Stimulated activated naive CD8-positive, alpha-beta T cell treated with anti-CD3 and anti-CD28 coated beads, Interleukin-15, Interleukin-2, amounts not matched to agents 100 U/mL and 50 U/mL, for 24 hours (primary cell): ENCODE measurements at regions not wholly inside any gene's neighbourhood (a gene's known extent, or its start where the extent isn't known, plus 50 kb on each side); places are given as distances from the start of the nearest gene placed in this dataset.

Experiments
- ATAC-seq: fragments of 150-1000 bp; cut with Tn5 transposase; one replicate; pipeline ENCODE4 v1.10.0; 2021
- DNase-seq: peaks from one replicate; pipeline ENCODE4 v3.0.0; 2021

DNA sequence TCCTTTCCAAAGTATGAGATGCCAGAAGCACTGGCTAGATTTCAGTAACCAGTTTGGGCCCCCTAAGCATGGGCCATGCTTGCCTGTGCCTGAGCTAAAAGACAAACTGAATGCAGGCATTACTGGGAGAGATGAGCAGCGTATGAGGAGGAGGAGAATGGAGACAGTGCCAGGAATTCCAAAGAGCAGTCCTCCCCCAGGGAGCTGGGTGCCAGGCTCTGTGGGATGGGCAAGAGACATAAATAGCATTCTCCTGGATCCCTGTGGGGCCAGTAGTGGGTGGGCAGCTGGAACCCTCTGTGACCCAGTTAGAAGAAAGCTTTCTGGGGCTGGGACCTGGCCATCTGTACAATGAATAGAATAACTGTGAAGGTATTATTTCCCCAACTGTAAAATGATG, 235.6 kb downstream of the KCNA4 start:
- ATAC-seq (no peak), DNase-seq (no peak)

DNA sequence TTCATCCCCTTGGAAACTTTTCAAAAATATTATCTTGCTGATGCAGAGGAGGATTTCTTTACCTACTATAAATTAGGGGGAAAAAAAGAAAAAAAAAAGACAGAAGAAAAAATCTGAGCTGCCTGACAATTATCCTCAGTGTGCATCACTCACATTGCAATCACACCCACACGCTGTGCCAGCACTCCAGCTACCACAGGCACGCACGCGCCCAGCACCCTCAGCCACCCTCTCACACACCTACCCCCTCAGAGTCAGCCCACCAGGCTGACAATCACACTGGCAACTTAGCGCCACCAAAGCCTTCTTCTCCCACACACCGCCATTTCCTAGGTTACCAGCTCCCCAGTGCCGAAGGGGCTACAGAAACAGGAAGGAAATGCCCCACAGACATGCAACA, 236.1 kb downstream of the KCNA4 start:
- no peak for ATAC-seq

DNA sequence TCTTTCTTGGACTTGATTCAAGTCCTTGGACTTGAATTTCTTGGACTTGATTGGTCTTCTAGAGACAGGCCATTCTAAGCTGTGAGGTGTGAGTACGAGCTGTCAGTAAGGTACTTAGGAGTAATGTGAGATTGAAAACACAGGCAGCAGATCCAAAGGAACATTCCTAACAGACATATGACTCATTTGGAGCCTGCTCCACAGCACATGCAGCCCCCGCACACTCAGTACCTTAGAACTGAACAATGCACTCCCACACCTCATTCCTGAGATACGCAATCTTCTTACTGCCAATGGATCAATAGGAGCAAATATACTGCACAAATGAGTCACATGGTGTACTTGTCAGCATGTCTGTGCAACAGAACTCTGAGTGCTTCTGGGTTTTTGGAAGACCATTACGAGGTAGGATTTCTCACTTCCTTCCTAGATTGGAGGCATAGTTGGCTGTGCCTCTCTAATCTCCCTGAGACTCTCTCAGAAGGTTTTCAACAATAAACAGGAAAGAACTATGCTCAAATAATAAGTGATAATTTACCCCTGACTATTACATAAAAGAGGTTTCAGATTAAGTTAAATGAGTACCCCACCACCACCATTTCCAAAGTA, 243.1 kb downstream of the KCNA4 start:
- DNase-seq (no peak), ATAC-seq (no peak)

More for the DNA sequence above, 236.1 kb downstream of the KCNA4 start:
- DNase-seq = no peak

DNA sequence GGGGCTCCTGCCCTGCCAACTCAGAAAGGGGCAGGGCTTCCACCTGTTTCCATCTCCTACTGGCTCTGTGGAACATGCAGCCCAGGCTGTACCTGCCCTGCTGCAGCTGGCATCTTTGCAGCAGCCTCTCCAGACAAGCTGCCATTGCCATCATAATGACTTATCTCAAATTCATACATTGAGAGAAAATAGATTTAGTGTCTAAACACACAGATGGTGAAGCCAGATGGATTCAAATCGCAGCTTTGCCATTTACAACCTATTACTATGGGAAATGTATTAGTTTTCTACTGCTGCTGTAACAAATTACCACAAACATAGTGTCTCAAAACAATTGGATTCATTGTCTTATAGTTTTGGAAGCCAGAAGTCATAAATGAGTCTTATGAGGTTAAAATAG, 260.0 kb downstream of the KCNA4 start:
- no peak for DNase-seq
- ATAC-seq = no peak

DNA sequence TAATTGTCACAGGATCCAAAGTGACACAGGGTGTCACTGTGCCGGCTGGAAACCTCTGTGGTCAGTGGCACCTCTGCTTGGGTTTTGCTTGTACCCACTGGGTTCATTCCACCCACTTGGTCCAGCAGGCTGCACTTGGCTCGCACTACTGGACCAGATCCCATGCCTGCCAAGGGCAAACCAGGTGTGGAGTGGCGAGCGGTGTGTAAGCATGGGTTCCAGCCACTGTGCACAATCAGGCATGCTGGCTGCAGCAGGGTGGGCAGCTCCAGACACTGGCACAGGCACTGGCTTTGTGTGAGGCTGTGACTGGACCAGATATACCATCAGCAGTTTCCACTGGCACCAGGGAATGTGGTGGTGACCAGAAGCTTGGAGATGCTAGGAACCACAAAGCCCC, 261.4 kb downstream of the KCNA4 start:
- no peak for DNase-seq
- ATAC-seq = no peak

DNA sequence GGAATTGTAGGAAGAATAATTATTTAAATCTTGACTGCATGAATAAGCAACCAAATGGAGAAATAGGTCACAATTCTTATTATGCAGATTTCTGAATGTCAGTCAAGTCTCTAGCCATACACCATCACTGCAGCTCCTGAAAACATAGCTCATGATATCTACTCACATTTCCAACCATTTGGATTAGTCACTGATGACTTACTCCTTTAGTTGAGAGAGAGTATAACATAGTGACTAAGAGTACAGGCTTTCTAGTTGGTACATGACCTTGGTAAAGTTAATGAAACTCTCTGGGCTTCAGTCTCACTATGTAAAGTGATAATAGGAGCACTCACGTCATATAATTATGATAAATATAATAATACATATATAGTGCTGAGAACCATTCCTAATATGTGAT, 265.2 kb downstream of the KCNA4 start:
- ATAC-seq (no peak), DNase-seq (no peak)

DNA sequence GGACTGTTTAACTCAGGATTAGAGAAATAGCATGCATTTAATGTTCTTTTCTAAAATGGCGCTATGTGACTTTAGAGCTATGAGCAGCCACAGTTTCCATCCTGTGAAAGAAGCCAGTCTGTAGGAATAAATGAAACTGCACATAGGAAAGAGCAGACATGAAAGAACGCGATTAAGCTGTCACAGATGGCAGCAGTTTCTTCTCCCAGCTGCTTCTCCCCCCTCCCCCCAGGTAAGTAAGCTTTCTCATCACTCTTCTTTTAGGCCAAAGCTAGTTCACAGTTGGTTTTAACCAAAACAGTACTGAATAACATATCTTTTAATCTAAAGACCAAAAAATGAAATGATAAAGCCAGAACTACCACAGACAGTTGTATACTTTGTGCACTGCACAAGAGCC, 266.4 kb downstream of the KCNA4 start:
- ATAC-seq (no peak), DNase-seq (no peak)

DNA sequence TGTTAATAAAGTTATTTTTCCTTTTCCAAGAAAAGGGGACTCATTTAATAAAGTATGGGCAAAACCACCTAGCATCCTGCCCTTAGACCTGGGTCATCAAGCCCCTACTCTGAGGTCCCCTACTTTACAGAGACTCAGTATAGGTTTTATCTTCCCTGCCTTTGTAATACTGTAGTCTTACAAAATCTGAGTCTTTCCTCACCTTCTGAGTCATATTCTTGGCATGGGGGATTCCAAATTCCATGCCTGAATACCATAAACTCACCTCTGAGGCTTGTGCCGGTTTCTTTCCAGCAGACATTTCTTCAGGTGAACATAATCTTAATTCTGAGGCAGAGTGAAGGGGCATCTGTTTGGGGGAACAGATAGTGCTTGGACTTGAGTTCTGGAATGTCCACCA, 282.5 kb downstream of the KCNA4 start:
- DNase-seq (no peak), ATAC-seq (no peak)

DNA sequence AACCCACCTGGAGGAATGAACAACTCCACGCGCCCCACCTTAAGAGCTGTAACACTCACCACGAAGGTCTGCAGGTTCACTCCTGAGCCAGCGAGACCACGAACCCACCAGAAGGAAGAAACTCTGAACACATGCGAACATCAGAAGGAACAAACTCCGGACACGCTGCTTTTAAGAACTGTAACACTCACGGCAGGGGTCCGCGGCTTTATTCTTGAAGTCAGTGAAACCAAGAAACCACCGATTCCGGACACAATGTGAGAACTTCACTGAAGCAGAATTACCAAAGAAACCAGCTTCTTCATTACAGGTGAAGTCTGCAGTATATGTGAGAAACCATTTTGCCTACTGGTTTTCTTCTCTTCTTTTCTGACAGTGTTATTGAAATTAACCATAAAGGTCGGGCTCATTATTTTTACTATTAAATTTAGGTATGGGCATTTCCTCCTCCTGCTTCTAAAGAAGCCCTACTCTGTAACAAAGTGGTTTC, 303.0 kb downstream of the KCNA4 start:
- ATAC-seq (no peak), DNase-seq (no peak)

DNA sequence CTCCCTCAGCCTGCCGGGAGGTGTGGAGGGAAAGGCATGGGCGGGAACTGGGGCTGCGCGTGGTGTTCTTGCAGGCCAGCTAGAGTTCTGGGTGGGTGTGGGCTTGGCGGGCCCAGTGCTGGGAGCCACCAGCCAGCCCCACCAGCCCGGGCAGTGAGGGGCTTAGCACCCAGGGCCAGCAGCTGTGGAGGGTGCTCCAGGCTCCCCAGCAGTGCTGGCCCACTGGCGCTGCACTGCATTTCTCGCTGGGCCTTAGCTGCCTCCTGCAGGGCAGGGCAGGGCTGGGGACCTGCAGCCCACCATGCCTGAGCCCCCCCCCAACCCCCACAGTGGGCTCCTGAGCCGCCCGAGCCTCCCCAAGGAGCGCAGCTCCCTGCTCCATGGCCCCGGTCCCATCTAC, 304.2 kb downstream of the KCNA4 start:
- ATAC-seq = no peak

DNA sequence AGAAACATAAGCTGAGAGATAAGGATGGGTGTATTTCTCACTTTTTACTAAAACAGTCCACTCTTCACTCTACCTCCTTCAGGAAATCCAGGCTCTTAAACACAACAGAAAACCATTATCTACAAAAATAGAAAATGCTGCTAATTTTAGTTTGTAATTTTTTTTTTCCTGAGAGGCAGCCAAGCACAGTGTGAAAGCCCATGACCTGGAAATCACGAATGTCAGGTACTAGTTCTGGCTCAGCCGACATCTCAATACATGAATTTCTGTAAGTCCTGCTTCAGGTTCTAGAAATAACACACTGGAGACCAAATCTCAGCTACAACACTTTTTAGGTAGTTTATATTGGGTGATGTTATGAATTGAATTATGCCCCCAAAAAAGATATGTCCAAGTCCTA, 308.9 kb downstream of the KCNA4 start:
- ATAC-seq = no peak
- DNase-seq = no peak

More for the DNA sequence above, 304.2 kb downstream of the KCNA4 start:
- DNase-seq = no peak

DNA sequence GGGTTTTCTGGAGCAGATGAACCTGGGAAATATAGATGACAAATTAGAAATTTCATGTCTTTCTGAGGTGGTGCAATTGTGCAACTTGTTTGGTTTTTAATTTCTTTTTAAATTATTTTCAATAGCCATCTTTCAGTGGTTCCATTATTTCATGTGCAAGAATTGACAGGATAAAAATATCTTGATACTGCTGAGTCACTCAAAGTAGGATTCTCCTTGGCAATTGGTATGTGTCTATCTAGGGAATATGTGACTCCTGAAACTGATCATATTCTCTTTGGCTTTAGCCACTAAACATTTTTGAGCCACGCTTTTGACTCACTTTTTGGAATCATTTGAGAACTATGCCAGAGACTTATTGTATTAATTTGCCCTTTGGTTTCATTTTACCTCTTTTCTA, 331.5 kb downstream of the KCNA4 start:
- ATAC-seq (no peak), DNase-seq (no peak)

DNA sequence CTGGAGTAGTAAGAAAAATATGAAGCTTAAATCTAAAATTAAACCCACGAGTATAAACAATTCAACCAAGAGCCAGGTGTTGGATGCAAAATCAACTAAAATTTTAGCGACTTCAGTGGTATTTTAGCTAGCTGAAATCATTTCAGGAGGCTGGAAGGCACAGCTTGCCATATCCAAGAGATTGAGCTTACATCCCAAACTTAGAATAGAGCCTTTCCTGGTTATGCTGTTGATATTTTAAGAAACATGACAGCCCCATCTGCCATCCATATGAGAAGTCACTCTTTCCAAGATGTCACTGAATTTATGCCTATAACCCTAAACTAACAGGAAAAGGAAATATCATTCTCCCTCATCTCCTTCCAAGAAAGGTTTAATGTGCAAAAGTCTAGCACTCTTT, 334.0 kb downstream of the KCNA4 start:
- DNase-seq = no peak
- no peak for ATAC-seq

DNA sequence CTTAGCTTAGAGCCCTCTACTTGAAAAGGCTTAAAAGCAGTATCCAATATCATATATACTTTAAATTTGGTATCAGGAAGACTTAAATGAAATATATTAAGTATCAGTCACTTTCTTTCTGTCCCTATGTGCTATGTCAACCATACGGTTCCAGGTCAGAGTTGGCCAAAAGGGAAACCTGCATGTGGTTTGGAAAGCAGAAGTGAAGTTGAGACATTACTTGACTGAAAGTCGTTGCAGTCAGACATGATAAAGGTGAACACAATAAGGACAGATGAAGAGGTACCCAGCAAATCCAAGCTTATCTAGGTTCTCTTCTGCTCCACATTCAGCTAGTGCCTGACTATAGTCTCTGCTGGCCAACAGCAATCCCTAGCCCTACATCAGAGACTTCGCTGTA, 336.8 kb downstream of the KCNA4 start:
- DNase-seq (no peak), ATAC-seq (no peak)

DNA sequence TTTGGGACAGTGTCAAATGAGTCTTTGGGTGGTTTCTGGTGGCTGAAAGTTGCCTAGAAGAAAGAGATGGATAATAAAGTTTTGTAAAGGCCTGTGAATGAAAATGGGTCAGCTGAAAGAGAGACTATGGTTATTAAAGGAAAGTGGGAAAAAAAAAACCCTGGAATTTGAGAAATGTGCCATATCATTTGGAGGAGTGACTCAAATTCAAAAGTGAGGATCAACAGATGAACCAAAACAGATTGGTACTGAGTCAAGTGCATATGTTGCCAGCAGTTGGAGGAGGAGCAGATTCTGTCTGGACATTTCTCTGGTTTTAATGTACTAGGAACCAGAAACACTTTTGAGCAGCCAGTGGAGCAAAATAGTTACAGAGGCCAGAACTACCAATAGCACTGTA, 339.8 kb downstream of the KCNA4 start:
- no peak for DNase-seq
- ATAC-seq = no peak

DNA sequence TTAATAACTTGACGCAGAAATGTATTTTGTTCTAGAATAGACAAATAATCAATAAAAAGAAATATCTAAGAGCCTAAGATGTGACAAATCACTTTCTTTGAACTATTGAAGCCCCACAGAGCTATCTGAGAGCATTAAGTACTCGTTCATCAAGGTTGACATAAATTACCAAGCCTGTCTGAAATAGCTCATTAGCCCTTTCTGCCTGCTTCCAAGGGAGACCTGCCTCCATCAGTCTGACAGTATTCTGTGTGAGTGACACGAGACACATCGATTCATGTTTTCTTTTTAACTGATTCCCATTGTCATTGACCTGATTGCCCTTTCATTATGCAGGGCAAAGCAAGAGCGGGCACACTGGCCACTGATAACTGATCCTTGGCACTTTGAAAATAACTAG, 347.5 kb downstream of the KCNA4 start:
- no peak for DNase-seq
- no peak for ATAC-seq

DNA sequence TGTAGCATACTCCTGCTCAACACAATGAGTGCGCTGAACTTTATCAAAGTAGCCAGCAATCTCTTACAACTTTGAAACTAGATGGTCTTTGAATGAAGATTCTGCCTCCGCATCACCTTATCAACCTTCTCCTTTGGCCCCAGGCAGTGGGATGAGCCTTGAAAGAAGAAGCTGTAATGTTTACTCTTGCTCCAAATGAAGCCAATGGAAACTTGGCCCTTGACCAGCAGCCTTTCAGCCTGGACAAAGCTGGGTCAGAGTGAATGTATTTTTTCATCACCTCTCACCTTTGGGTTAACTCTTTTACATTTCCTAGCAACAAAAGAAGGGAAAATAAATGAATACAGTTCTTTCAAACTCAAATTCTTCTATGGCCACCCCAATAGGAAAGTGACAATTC, 359.1 kb downstream of the KCNA4 start:
- ATAC-seq (no peak), DNase-seq (no peak)

DNA sequence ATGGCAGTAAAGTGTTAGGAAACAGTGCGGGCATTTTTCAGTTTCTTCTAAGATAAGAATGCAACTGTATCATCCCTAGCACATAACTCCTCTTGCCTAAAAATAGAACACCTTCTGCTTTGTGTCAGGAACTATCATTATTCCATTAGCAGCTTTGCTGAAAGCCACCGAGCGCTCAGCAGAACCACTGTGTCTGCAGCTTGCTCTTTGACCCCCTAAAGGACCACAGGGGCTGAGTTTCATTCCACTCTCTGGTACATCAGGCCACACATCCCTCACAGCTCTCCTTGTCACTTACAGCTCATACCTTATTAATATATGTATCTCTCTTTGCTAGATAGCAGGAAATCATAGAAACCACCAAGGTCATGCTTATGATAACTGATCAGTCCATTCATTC, 360.2 kb downstream of the KCNA4 start:
- ATAC-seq (no peak), DNase-seq (no peak)

DNA sequence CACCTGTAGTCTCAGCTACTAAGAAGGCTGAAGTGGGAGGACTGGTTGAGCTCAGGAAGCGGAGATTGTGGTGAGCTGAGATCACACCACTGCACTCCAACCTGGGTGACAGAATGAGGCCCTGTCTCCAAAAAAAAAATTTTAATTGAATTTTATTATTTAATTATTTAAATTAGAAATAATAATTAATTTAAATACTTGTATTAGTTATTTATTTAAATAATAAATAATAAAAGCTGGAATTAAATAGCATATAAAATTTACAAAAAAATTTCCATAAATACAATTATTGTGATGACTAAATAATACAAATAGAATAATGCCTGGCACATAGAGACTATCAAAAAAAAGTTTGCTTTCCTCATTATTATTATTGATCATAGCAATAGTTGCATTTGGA, 371.5 kb downstream of the KCNA4 start:
- DNase-seq (no peak), ATAC-seq (no peak)

DNA sequence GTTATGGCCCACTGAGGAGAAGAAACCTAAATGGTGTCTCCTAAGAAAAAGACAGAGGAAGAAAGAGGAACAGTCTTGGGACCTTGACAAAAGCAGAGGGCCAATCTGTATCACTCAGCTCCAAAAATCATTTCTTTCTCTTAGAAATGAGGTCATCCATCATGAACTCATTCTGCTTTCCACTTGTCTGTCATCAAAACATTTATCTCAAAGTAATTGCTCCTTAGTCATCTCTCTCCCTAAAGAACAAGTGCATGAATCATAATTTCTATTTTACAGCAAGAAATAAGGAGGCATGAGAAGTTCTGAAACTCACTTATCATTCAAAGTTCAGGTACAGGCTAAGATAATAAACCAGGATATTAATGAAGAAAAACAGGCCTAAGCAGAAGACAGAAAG, 375.6 kb downstream of the KCNA4 start:
- ATAC-seq (no peak), DNase-seq (no peak)

DNA sequence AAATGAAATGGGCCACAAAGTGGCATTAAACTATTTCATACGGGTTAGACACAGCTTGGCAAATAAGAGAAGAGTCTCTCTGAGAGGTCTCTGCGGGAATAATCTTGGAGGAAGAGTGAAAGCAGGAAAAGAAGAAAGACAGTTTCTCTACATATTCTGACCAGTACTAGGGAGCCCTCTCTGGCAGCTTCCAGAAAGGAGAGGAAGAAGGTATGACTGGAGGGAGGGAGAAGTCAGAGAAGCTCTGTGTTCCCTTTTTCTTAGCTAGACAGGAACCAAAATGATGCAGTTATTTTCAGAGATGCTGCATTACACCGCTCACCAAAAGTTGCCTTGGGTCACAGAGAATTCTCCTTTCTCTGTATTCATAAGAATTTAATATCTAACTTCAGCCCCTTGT, 382.1 kb downstream of the KCNA4 start:
- ATAC-seq (no peak), DNase-seq (no peak)

DNA sequence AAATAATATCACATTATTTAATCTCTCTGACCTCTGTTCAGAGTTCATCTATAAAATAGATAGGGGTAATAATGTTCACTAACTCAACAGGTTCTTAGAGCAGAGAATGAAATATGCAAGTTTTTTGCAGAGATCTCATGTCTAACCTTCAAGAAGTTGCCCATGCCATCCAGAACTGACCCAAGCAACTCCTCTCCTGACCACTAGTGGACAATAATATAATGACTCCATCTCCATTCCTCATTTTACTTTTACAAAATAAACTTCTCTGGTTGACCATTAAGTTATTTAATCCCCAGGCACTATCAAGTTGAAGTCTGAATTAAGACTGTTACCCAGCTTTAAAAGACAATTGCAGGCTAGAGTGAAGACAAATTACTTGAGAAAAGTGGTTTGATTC, 382.6 kb downstream of the KCNA4 start:
- ATAC-seq (no peak), DNase-seq (no peak)

DNA sequence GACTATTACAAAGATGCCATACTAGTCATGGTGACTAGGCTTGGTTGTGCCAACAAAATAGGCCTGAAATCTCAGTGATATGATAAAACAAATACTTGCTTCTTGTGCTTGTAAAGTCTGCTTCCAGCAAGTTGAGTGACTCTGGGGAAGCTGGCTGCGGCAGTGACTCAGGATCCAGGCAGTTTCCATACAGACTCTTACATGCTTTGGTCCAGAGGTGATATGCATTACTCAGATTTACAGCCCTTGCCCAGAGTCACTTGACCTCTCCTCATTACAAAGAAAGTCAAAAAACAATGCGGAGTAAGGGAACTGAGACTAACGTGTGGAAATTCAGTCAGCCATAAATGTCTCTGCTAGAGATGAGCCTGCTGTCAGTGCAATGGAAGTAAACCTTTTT, 387.5 kb downstream of the KCNA4 start:
- ATAC-seq = no peak
- DNase-seq = no peak

DNA sequence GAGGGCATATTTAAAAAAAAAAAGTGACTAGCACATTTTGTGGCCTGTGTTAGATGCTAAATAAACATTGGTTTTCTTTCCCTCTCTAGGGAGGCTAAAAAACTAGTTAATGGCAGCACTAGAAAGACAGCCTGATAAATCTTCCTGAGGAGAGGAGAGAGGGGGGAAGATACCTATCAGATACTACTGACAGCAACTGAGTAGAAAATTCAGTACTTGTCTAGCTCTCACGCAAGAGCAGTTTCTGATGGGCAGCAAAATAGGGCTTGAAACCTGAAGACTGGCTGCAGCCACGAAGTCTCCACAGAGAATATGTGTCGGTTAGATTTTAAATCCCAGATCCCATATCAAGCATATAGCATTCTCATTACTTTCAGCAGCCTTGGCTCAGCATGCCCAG, 388.2 kb downstream of the KCNA4 start:
- DNase-seq = no peak
- no peak for ATAC-seq

DNA sequence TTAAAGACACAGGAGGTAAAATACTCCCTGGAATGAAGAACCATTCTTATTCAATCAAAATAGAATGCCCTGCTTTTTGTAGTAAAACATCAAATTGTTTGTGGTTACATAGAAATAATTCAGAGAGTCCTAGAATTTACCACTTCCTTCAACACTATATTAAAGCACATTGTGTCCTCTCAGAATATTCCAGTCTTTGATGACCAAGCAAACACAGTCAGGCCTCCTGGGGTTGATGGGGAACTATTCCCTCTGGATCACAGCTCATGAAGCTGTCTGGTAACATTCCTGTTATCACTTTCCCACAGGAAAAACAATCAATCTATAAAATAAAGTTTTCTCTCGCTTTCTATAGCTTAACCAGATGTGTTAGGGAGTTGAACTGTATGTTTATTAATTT, 389.3 kb downstream of the KCNA4 start:
- DNase-seq (no peak), ATAC-seq (no peak)
